SK-N-SH (cell line): ENCODE measurements at regions not wholly inside any gene's neighbourhood (a gene's known extent, or its start where the extent isn't known, plus 50 kb on each side); places are given as distances from the start of the nearest gene placed in this dataset.

ENCODE experiments used
- CTCF ChIA-PET: fragments of 300-600, 350-600 bp; formaldehyde crosslinking; extraction: SDS; loops from one replicate; lab custom pipeline; 2021; lab: Yijun Ruan, JAX
- POLR2A ChIA-PET: fragments of 350-600 bp; sonication (Branson Sonifier 250); formaldehyde crosslinking; extraction: SDS; loops from one replicate; lab custom pipeline; 2020; ENCODE audit warnings: antibody characterized with exemption, inconsistent platforms; lab: Yijun Ruan, JAX
- DNase-seq: peaks from one replicate; pipeline ENCODE4 v3.0.0; 2012
- H2AFZ ChIP-seq: fragments of 200-600 bp; sonication (generic); 2 replicates; pipeline ENCODE4 v1.8.1; 2016; ENCODE audit warnings: antibody characterized with exemption, mild to moderate bottlenecking, low read depth
- H3F3A ChIP-seq: fragments of 200-600 bp; sonication (generic); replicated peaks from 2 replicates; pipeline ENCODE3; 2016; ENCODE audit warnings: antibody characterized with exemption, mild to moderate bottlenecking; ENCODE audit not compliant: insufficient read depth
- H3K27ac ChIP-seq, 2 experiments: fragments of 200-500 bp in 1 of 2; fragments of 200-600 bp in 1 of 2; sonication (Bioruptor generic) in 1 of 2; sonication (generic), shearing (Covaris generic) in 1 of 2; 2 replicates each; pipeline versions ENCODE4 v1.5.1 to v1.6.1; 2014 to 2016; ENCODE audit warnings: low read depth in 2 of 2, inconsistent platforms in 1 of 2, low read length in 1 of 2, mild to moderate bottlenecking in 1 of 2, mixed read lengths in 1 of 2
- H3K27me3 ChIP-seq: fragments of 200-600 bp; sonication (generic), shearing (Covaris generic); 2 replicates; pipeline ENCODE4 v1.6.1; 2016; ENCODE audit warnings: mixed run types; ENCODE audit not compliant: insufficient read depth
- H3K36me3 ChIP-seq, 2 experiments: fragments of 200-500 bp in 1 of 2; fragments of 200-600 bp in 1 of 2; sonication (Bioruptor generic) in 1 of 2; sonication (generic) in 1 of 2; replicated peaks in 1 of 2; 2 replicates each; pipeline versions ENCODE3 to v1.5.1; 2014 to 2016; ENCODE audit warnings: low read length in 1 of 2, mild to moderate bottlenecking in 1 of 2; ENCODE audit not compliant: insufficient read depth in 2 of 2, control insufficient read depth in 1 of 2
- H3K4me1 ChIP-seq, 2 experiments: fragments of 200-500 bp in 1 of 2; fragments of 200-600 bp in 1 of 2; sonication (Bioruptor generic) in 1 of 2; sonication (generic), shearing (Covaris generic) in 1 of 2; 2 replicates each; pipeline versions ENCODE4 v1.5.1 to v1.6.1; 2014 to 2016; ENCODE audit warnings: low read depth in 1 of 2, low read length in 1 of 2, mixed run types in 1 of 2; ENCODE audit not compliant: insufficient read depth in 2 of 2, control insufficient read depth in 1 of 2
- H3K4me2 ChIP-seq: fragments of 200-600 bp; sonication (generic), shearing (Covaris generic); 2 replicates; pipeline ENCODE4 v1.6.1; 2017; ENCODE audit warnings: mixed run types
- H3K4me3 ChIP-seq, 2 experiments: fragments of 200-500 bp in 1 of 2; fragments of 200-600 bp in 1 of 2; sonication (Bioruptor generic) in 1 of 2; sonication (generic), shearing (Covaris generic) in 1 of 2; 2 replicates each; pipeline versions ENCODE4 v1.5.1 to v1.8.1; 2014 to 2016; ENCODE audit warnings: low read depth in 2 of 2, inconsistent platforms in 1 of 2, low read length in 1 of 2, mild to moderate bottlenecking in 1 of 2, mixed read lengths in 1 of 2, moderate library complexity in 1 of 2
- H3K79me2 ChIP-seq: fragments of 200-600 bp; sonication (generic); 2 replicates; pipeline ENCODE4 v1.8.1; 2017; ENCODE audit warnings: mild to moderate bottlenecking; ENCODE audit not compliant: insufficient read depth
- H3K9ac ChIP-seq: fragments of 200-600 bp; sonication (generic); 2 replicates; pipeline ENCODE4 v1.6.1; 2017; ENCODE audit warnings: mixed run types
- H3K9me2 ChIP-seq: fragments of 200-600 bp; sonication (generic); 2 replicates; pipeline ENCODE4 v1.6.1; 2017; ENCODE audit warnings: mixed run types
- H3K9me3 ChIP-seq: fragments of 200-600 bp; sonication (generic); 2 replicates; pipeline ENCODE4 v1.6.1; 2017; ENCODE audit warnings: mixed run types, mild to moderate bottlenecking, moderate library complexity
- H4K20me1 ChIP-seq: fragments of 200-600 bp; sonication (generic); 2 replicates; pipeline ENCODE4 v1.6.1; 2017; ENCODE audit warnings: mild to moderate bottlenecking, mixed run types; ENCODE audit not compliant: insufficient read depth
- CHD2 ChIP-seq: fragments of 150-350 bp; IDR thresholded peaks from 2 replicates; pipeline ENCODE4 v1.6.1; 2018; ENCODE audit warnings: low read length; ENCODE audit not compliant: partially characterized antibody
- EP300 ChIP-seq, 2 experiments: IDR thresholded peaks; 2 replicates each; pipeline versions ENCODE4 v1.4.0 to v1.6.1; 2012; ENCODE audit warnings: borderline replicate concordance in 1 of 2, low read depth in 1 of 2, low read length in 1 of 2
- FOXM1 ChIP-seq: IDR thresholded peaks from 2 replicates; pipeline ENCODE4 v1.4.0; 2012; ENCODE audit warnings: low read depth, mild to moderate bottlenecking
- GATA2 ChIP-seq: sonication (generic); formaldehyde crosslinking; IDR thresholded peaks from 2 replicates; pipeline ENCODE4 v1.5.0; 2020; ENCODE audit warnings: mild to moderate bottlenecking, missing genetic modification reagents
- JUND ChIP-seq: IDR thresholded peaks from 2 replicates; pipeline ENCODE4 v1.4.0; 2012
- MEF2A ChIP-seq: IDR thresholded peaks from 2 replicates; pipeline ENCODE4 v1.4.0; 2012; ENCODE audit warnings: low read depth, borderline replicate concordance
- MXI1 ChIP-seq: IDR thresholded peaks from 2 replicates; pipeline ENCODE4 v1.6.1; 2012; ENCODE audit warnings: mild to moderate bottlenecking, low read depth, low read length, improper control_type of control experiment
- NFIC ChIP-seq: IDR thresholded peaks from 2 replicates; pipeline ENCODE4 v1.4.0; 2012; ENCODE audit warnings: borderline replicate concordance
- POLR2AphosphoS5 ChIP-seq: IDR thresholded peaks from 2 replicates; pipeline ENCODE4 v1.6.1; 2012; ENCODE audit warnings: low read depth, low read length
- RAD21 ChIP-seq: IDR thresholded peaks from 2 replicates; pipeline ENCODE4 v1.6.1; 2012; ENCODE audit warnings: mild to moderate bottlenecking, low read length
- RCOR1 ChIP-seq: fragments of 150-350 bp; IDR thresholded peaks from 2 replicates; pipeline ENCODE4 v1.6.1; 2017; ENCODE audit warnings: antibody characterized with exemption, low read length
- SMC3 ChIP-seq: IDR thresholded peaks from 2 replicates; pipeline ENCODE4 v1.6.1; 2012; ENCODE audit warnings: low read depth, low read length, improper control_type of control experiment
- TAF1 ChIP-seq: IDR thresholded peaks from 2 replicates; pipeline ENCODE4 v1.6.1; 2012; ENCODE audit warnings: low read depth, mild to moderate bottlenecking, low read length, moderate library complexity, borderline replicate concordance
- TCF12 ChIP-seq: IDR thresholded peaks from 2 replicates; pipeline ENCODE4 v1.4.0; 2012
- ZBTB33 ChIP-seq: IDR thresholded peaks from 2 replicates; pipeline ENCODE4 v1.4.0; 2012; ENCODE audit warnings: low read depth, borderline replicate concordance
- WGBS: methylation state at CpG from one replicate; pipeline ENCODE4 v1.1.6; 2017; ENCODE audit warnings: low lambda C conversion rate; 5-methylcytosine and 5-hydroxymethylcytosine counted together

GRCh38 chr14:61847861-61848260 is 85.6 kb downstream of the SNAPC1 start:
- ChIA-PET CTCF (interaction anchor here (1.2 to 1.6 kb wide), 2 partner anchors 10 to 567 kb away, joined by 3 to 4 read pairs; no protein-coding TSS in a partner anchor), POLR2A (no interaction called here)
- Histone ChIP-seq H3K9ac (no peak overlapping the region), H3K4me2 (no peak overlapping the region), H2AFZ (no peak overlapping the region), H3K4me3 (no peak overlapping the region), H3K9me3 (0 out of 2 replicates have a peak, but pooled peaks cover 8% of the 10 kb centered on the region), H3K9me2 (no peaks in the 10 kb centered on the region), H3F3A (no peaks in the 10 kb centered on the region), H3K27ac (no peak overlapping the region), H3K36me3 (no peaks in the 10 kb centered on the region), H4K20me1 (no peaks in the 10 kb centered on the region), H3K4me1 (no peaks in the 10 kb centered on the region), H3K79me2 (no peaks in the 10 kb centered on the region), H3K27me3 (peaks cover 5% of the 10 kb centered on the region; the same call in 1 of the 2 replicates)
- WGBS: 34% methylated on average over 3 of the region's 3 CpGs
- DNase-seq: no peak
- no peak for TF ChIP-seq MXI1
- no peak for TF ChIP-seq TCF12
- no peak for TF ChIP-seq GATA2 (CRISPR knock-in tag)
- no peak for TF ChIP-seq JUND
- no peak for TF ChIP-seq RCOR1
- no peak for TF ChIP-seq TAF1
- no peak for TF ChIP-seq SMC3
- TF ChIP-seq NFIC: no peak
- no peak for TF ChIP-seq ZBTB33
- no peak for TF ChIP-seq CHD2
- TF ChIP-seq FOXM1: no peak
- no peak for TF ChIP-seq EP300 (IDR thresholded peaks at IDR 0.05; ENCODE audit: borderline replicate concordance in 1 of 2, low read depth in 1 of 2, low read length in 1 of 2)
- no peak for TF ChIP-seq MEF2A
- TF ChIP-seq RAD21: no peak
- TF ChIP-seq POLR2AphosphoS5: no peak

GRCh38 chr14:61854898-61855297 is 92.7 kb downstream of the SNAPC1 start:
- CTCF ChIA-PET: no interaction called here
- no peaks in the 10 kb centered on the region for H3K9me2 ChIP-seq
- H3K27ac ChIP-seq: no peak overlapping the region
- H3K27me3 ChIP-seq: peaks cover 12% of the 10 kb centered on the region; the same call in 1 of the 2 replicates
- no peak overlapping the region for H3K9ac ChIP-seq
- H3K79me2 ChIP-seq: no peaks in the 10 kb centered on the region
- POLR2A ChIA-PET: no interaction called here
- no peaks in the 10 kb centered on the region for H4K20me1 ChIP-seq
- no peaks in the 10 kb centered on the region for H3F3A ChIP-seq
- no peak overlapping the region for H2AFZ ChIP-seq
- H3K4me1 ChIP-seq: no peaks in the 10 kb centered on the region
- TF ChIP-seq GATA2 (CRISPR knock-in tag): no peak
- TF ChIP-seq, all 33 proteins: peak for 0
- no peaks in the 10 kb centered on the region for H3K36me3 ChIP-seq
- no peak for DNase-seq
- no peak overlapping the region for H3K4me3 ChIP-seq
- H3K4me2 ChIP-seq: no peak overlapping the region
- no peaks in the 10 kb centered on the region for H3K9me3 ChIP-seq
